Skeletal muscle satellite cell (primary cell): ENCODE measurements at regions not wholly inside any gene's neighbourhood (a gene's known extent, or its start where the extent isn't known, plus 50 kb on each side); places are given as distances from the start of the nearest gene placed in this dataset.

Source experiments
- H3K27me3 ChIP-seq: 2 replicates; pipeline ENCODE4 v1.7.0; 2013; ENCODE audit warnings: low read length; ENCODE audit not compliant: control insufficient read depth, insufficient read depth
- H3K36me3 ChIP-seq: 2 replicates; pipeline ENCODE4 v1.7.0; 2013; ENCODE audit warnings: mild to moderate bottlenecking, control low read depth, low read length; ENCODE audit not compliant: insufficient read depth
- H3K4me1 ChIP-seq: 2 replicates; pipeline ENCODE4 v1.7.0; 2013; ENCODE audit warnings: low read length; ENCODE audit not compliant: control insufficient read depth, insufficient read depth
- H3K4me2 ChIP-seq: 2 replicates; pipeline ENCODE4 v1.7.0; 2013; ENCODE audit warnings: mild to moderate bottlenecking, low read length
- H3K4me3 ChIP-seq: 2 replicates; pipeline ENCODE4 v1.7.0; 2013; ENCODE audit warnings: low read length
- H3K9ac ChIP-seq: 2 replicates; pipeline ENCODE4 v1.7.0; 2013; ENCODE audit warnings: mild to moderate bottlenecking, low read depth, low read length, moderate library complexity
- H3K9me3 ChIP-seq: replicated peaks from 2 replicates; pipeline ENCODE4 v1.7.0; 2013; ENCODE audit warnings: mild to moderate bottlenecking, control low read depth, low read length

- Histone ChIP-seq H3K9ac (no peak overlapping the region), H3K4me2 (no peak overlapping the region), H3K9me3 (no peaks in the 10 kb centered on the region), H3K4me3 (no peak overlapping the region), H3K4me1 (no peaks in the 10 kb centered on the region), H3K27me3 (peaks cover 2% of the 10 kb centered on the region), H3K36me3 (no peaks in the 10 kb centered on the region)
Observed at GRCh38 chr14:54197369-54197768, 199.4 kb upstream of the CDKN3 start.

DNA sequence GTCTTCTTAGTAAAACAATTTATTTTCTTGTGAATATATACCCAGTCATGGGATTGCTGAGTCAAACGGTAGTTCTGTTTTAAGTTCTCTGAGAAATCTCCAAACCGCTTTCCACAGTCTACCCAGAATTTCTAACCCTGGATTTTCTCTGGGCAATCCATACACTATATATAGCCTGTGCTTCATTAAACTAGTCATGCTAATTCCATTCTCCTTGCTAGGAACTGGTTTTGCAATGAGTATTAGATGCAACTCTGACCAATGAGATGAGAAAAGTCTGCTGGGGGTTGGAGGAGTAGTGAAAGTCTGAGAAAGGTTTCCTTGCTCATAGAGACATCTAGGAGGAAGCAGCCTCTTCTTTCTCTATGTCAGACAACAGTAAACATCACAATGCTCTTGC lies 196.1 kb upstream of the CDKN3 start:
- no peak overlapping the region for H3K4me3 ChIP-seq
- no peaks in the 10 kb centered on the region for H3K36me3 ChIP-seq
- H3K27me3 ChIP-seq = peaks cover 2% of the 10 kb centered on the region
- H3K9ac ChIP-seq = no peak overlapping the region
- no peak overlapping the region for H3K4me2 ChIP-seq
- no peaks in the 10 kb centered on the region for H3K9me3 ChIP-seq
- H3K4me1 ChIP-seq = no peaks in the 10 kb centered on the region

DNA sequence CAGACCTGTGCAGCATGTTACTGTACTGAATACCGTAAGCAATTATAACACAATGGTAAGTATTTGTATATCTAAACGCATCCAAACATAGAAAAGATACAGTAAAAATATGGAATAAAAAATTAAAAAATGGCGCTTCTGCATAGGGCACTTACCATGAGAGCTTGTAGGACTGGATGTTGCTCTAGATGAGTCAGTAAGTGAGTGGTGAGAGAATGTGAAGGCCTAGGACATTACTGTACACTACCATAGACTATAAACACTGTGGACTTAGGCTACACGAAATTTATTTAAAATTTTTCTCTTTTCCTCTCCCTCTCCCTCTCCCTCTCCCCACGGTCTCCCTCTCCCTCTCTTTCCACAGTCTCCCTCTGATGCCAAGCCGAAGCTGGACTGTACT lies 194.5 kb upstream of the CDKN3 start:
- peaks cover 2% of the 10 kb centered on the region for H3K27me3 ChIP-seq

GRCh38 chr14:54206516-54206915 lies 190.3 kb upstream of the CDKN3 start:
- H3K36me3 ChIP-seq = no peaks in the 10 kb centered on the region
- H3K4me1 ChIP-seq = peaks cover 40% of the 10 kb centered on the region
- no peak overlapping the region for H3K4me3 ChIP-seq
- H3K9ac ChIP-seq = no peak overlapping the region
- no peaks in the 10 kb centered on the region for H3K27me3 ChIP-seq
- no peaks in the 10 kb centered on the region for H3K9me3 ChIP-seq
- H3K4me2 ChIP-seq = no peak overlapping the region

More for the DNA sequence above, 194.5 kb upstream of the CDKN3 start:
- Histone ChIP-seq H3K4me1 (peaks cover 9% of the 10 kb centered on the region), H3K9me3 (no peaks in the 10 kb centered on the region), H3K36me3 (no peaks in the 10 kb centered on the region), H3K4me3 (no peak overlapping the region), H3K9ac (no peak overlapping the region), H3K4me2 (no peak overlapping the region)

- H3K36me3 ChIP-seq = no peaks in the 10 kb centered on the region
- no peaks in the 10 kb centered on the region for H3K9me3 ChIP-seq
- no peak overlapping the region for H3K9ac ChIP-seq
- no peaks in the 10 kb centered on the region for H3K27me3 ChIP-seq
- H3K4me3 ChIP-seq = no peak overlapping the region
- H3K4me2 ChIP-seq = no peak overlapping the region
- peaks cover 44% of the 10 kb centered on the region for H3K4me1 ChIP-seq
Observed at GRCh38 chr14:54207075-54207474, 189.7 kb upstream of the CDKN3 start.

GRCh38 chr14:54207476-54208462 lies 189.0 kb upstream of the CDKN3 start:
- no peaks in the 10 kb centered on the region for H3K27me3 ChIP-seq
- no peak overlapping the region for H3K9ac ChIP-seq
- no peaks in the 10 kb centered on the region for H3K9me3 ChIP-seq
- H3K4me3 ChIP-seq = no peak overlapping the region
- peaks cover 50% of the 10 kb centered on the region for H3K4me1 ChIP-seq
- H3K4me2 ChIP-seq = no peak overlapping the region
- H3K36me3 ChIP-seq = no peaks in the 10 kb centered on the region

GRCh38 chr14:54208751-54209150 lies 188.1 kb upstream of the CDKN3 start:
- Histone ChIP-seq H3K4me3 (no peak overlapping the region), H3K4me2 (no peak overlapping the region), H3K36me3 (no peaks in the 10 kb centered on the region), H3K9ac (no peak overlapping the region), H3K4me1 (peaks cover 50% of the 10 kb centered on the region), H3K9me3 (no peaks in the 10 kb centered on the region), H3K27me3 (no peaks in the 10 kb centered on the region)

DNA sequence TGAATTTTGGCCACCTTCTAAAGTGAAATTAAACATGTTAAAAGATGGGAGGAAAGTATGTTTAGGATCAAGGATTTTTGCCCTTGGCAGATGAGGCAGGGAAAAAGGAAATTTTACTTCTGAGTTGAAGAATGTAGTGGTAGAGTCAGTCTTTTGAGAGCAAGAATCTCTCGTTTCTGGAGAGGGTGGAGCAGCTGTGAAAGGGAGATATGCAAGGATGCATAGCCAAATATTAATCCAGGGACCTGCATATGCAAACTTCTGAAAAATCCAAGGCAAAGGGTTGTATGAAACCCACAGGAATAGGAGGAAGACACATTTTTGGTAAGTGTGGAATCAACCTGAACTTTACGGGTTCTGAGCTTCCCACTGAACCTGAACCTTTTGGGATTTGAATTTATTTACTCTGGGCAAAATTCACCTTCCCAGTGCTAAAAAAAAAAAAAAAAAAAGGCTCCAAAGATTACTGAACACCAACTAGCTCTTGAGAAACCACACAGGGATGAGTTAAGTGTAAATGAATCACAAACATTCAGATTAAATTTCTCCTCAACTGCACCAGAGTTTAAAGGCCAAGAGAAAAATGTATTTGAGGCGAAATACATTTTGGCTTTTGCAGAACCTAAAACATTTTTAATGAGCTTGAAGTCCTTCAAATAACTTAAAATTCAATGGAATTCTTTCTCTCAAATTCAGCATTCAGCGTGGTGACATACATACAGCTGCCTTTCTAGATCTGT lies 187.1 kb upstream of the CDKN3 start:
- Histone ChIP-seq H3K27me3 (no peaks in the 10 kb centered on the region), H3K9me3 (no peaks in the 10 kb centered on the region), H3K9ac (peak overlapping the region; percentile 25), H3K36me3 (no peaks in the 10 kb centered on the region), H3K4me1 (peaks cover 50% of the 10 kb centered on the region), H3K4me3 (no peak overlapping the region), H3K4me2 (peak overlapping the region; percentile 23)

- Histone ChIP-seq H3K4me3 (peak overlapping the region; percentile 49), H3K27me3 (no peaks in the 10 kb centered on the region), H3K9me3 (no peaks in the 10 kb centered on the region), H3K9ac (peak overlapping the region; percentile 76), H3K4me2 (peak overlapping the region; percentile 72), H3K4me1 (peaks cover 46% of the 10 kb centered on the region), H3K36me3 (no peaks in the 10 kb centered on the region)
Observed at GRCh38 chr14:54211551-54212308, 185.1 kb upstream of the CDKN3 start.

DNA sequence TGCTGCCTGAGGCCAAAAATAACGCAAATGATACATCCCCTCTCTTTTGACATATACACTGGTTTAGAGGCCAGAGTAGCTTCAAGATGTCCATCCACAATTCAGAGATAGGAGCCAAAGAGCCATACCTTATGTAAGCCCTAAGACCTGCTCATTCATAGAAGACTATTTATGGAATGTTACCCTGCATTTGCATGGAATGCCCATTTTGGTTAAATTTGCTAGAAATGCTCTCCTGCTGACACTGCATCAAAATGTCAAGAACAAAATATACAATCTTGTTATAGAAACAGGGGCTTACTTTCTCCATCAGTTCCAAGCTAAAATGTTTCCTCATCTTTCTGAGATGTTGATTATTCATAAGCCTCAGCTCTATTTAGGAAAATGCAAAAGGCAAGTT lies 183.3 kb upstream of the CDKN3 start:
- Histone ChIP-seq H3K36me3 (no peaks in the 10 kb centered on the region), H3K4me1 (peaks cover 35% of the 10 kb centered on the region), H3K4me2 (no peak overlapping the region), H3K9ac (no peak overlapping the region), H3K27me3 (no peaks in the 10 kb centered on the region), H3K9me3 (no peaks in the 10 kb centered on the region), H3K4me3 (no peak overlapping the region)

DNA sequence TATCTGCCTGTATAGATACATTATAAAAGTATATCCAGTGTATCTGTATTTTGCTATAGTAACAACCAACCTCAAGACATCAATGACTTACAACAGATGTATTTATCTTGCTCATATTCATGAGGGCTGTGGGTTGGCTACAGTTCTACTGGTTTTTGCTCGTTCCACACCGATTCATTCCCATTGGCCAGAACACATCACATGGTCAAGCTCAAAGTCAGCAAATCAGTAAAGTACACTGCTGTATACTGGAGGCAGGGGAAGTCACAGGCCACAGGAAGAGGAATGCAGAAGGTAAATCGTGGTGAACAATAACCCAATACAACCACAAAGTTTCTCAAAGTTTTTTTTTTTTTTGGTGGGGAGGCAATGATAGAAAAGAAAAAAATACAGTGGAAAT lies 180.0 kb upstream of the CDKN3 start:
- no peaks in the 10 kb centered on the region for H3K36me3 ChIP-seq
- peaks cover 19% of the 10 kb centered on the region for H3K27me3 ChIP-seq

More for the DNA sequence above, 180.0 kb upstream of the CDKN3 start:
- no peak overlapping the region for H3K4me2 ChIP-seq
- no peak overlapping the region for H3K9ac ChIP-seq
- H3K4me1 ChIP-seq = peaks cover 14% of the 10 kb centered on the region
- no peak overlapping the region for H3K4me3 ChIP-seq
- no peaks in the 10 kb centered on the region for H3K9me3 ChIP-seq
